ENCODE measurements at regions not wholly inside any gene's neighbourhood (a gene's known extent, or its start where the extent isn't known, plus 50 kb on each side); places are given as distances from the start of the nearest gene placed in this dataset.

GRCh38 chr20:40341561-40341960, 347.5 kb downstream of the MAFB start:
- TF ChIP-seq POLR2A (IDR thresholded peaks at IDR 0.05) (no peak), POLR2AphosphoS5 (IDR thresholded peaks at IDR 0.05) (no peak), EP300 (IDR thresholded peaks at IDR 0.05) (no peak)
- TF ChIP-seq, protein P1, sequence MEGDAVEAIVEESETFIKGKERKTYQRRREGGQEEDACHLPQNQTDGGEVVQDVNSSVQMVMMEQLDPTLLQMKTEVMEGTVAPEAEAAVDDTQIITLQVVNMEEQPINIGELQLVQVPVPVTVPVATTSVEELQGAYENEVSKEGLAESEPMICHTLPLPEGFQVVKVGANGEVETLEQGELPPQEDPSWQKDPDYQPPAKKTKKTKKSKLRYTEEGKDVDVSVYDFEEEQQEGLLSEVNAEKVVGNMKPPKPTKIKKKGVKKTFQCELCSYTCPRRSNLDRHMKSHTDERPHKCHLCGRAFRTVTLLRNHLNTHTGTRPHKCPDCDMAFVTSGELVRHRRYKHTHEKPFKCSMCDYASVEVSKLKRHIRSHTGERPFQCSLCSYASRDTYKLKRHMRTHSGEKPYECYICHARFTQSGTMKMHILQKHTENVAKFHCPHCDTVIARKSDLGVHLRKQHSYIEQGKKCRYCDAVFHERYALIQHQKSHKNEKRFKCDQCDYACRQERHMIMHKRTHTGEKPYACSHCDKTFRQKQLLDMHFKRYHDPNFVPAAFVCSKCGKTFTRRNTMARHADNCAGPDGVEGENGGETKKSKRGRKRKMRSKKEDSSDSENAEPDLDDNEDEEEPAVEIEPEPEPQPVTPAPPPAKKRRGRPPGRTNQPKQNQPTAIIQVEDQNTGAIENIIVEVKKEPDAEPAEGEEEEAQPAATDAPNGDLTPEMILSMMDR (IDR thresholded peaks at IDR 0.05), result no peak
